ENCODE measurements at regions not wholly inside any gene's neighbourhood (a gene's known extent, or its start where the extent isn't known, plus 50 kb on each side); places are given as distances from the start of the nearest gene placed in this dataset.

GRCh38 chr20:24318569-24319352 is 150.7 kb upstream of the SYNDIG1 start:
- no peaks in the 10 kb centered on the region for H3K36me3 ChIP-seq (ENCODE audit: control insufficient read depth, insufficient read depth, low read length)
- H3K27ac ChIP-seq (ENCODE audit: insufficient read depth, low read length, poor library complexity, severe bottlenecking): no peak overlapping the region
- H3K27me3 ChIP-seq (replicated peaks; ENCODE audit: control insufficient read depth, insufficient read depth, low read length, poor library complexity, severe bottlenecking): no peaks in the 10 kb centered on the region
- no peaks in the 10 kb centered on the region for H3K9me3 ChIP-seq (ENCODE audit: control insufficient read depth, low read length)
- no peak for DNase-seq
- no peaks in the 10 kb centered on the region for H3K4me1 ChIP-seq (ENCODE audit: control insufficient read depth, insufficient read depth, low read length, poor library complexity, severe bottlenecking)
- H3K4me3 ChIP-seq (ENCODE audit: insufficient read depth, low read depth, low read length, poor library complexity, severe bottlenecking): no peak overlapping the region

GRCh38 chr20:24317224-24317623 is 152.2 kb upstream of the SYNDIG1 start:
- no peaks in the 10 kb centered on the region for H3K27me3 ChIP-seq (replicated peaks; ENCODE audit: control insufficient read depth, insufficient read depth, low read length, poor library complexity, severe bottlenecking)
- no peaks in the 10 kb centered on the region for H3K9me3 ChIP-seq (ENCODE audit: control insufficient read depth, low read length)
- H3K4me3 ChIP-seq (ENCODE audit: insufficient read depth, low read depth, low read length, poor library complexity, severe bottlenecking): no peak overlapping the region
- no peaks in the 10 kb centered on the region for H3K36me3 ChIP-seq (ENCODE audit: control insufficient read depth, insufficient read depth, low read length)
- no peaks in the 10 kb centered on the region for H3K4me1 ChIP-seq (ENCODE audit: control insufficient read depth, insufficient read depth, low read length, poor library complexity, severe bottlenecking)
- H3K27ac ChIP-seq (ENCODE audit: insufficient read depth, low read length, poor library complexity, severe bottlenecking): no peak overlapping the region
- no peak for DNase-seq

- Histone ChIP-seq H3K4me3 (ENCODE audit: insufficient read depth, low read depth, low read length, poor library complexity, severe bottlenecking) (no peak overlapping the region), H3K27ac (ENCODE audit: insufficient read depth, low read length, poor library complexity, severe bottlenecking) (no peak overlapping the region), H3K27me3 (replicated peaks; ENCODE audit: control insufficient read depth, insufficient read depth, low read length, poor library complexity, severe bottlenecking) (no peaks in the 10 kb centered on the region), H3K36me3 (ENCODE audit: control insufficient read depth, insufficient read depth, low read length) (no peaks in the 10 kb centered on the region), H3K9me3 (ENCODE audit: control insufficient read depth, low read length) (no peaks in the 10 kb centered on the region), H3K4me1 (ENCODE audit: control insufficient read depth, insufficient read depth, low read length, poor library complexity, severe bottlenecking) (no peaks in the 10 kb centered on the region)
- DNase-seq: no peak
Observed at GRCh38 chr20:24316731-24317130, 152.7 kb upstream of the SYNDIG1 start.

GRCh38 chr20:24314053-24314452 is 155.4 kb upstream of the SYNDIG1 start:
- Histone ChIP-seq H3K4me3 (ENCODE audit: insufficient read depth, low read depth, low read length, poor library complexity, severe bottlenecking) (no peak overlapping the region), H3K9me3 (ENCODE audit: control insufficient read depth, low read length) (no peaks in the 10 kb centered on the region), H3K36me3 (ENCODE audit: control insufficient read depth, insufficient read depth, low read length) (no peaks in the 10 kb centered on the region), H3K27me3 (replicated peaks; ENCODE audit: control insufficient read depth, insufficient read depth, low read length, poor library complexity, severe bottlenecking) (no peaks in the 10 kb centered on the region), H3K4me1 (ENCODE audit: control insufficient read depth, insufficient read depth, low read length, poor library complexity, severe bottlenecking) (no peaks in the 10 kb centered on the region), H3K27ac (ENCODE audit: insufficient read depth, low read length, poor library complexity, severe bottlenecking) (no peak overlapping the region)
- DNase-seq: no peak

- H3K9me3 ChIP-seq (ENCODE audit: control insufficient read depth, low read length): no peaks in the 10 kb centered on the region
- H3K36me3 ChIP-seq (ENCODE audit: control insufficient read depth, insufficient read depth, low read length): no peaks in the 10 kb centered on the region
- no peak for DNase-seq
- no peaks in the 10 kb centered on the region for H3K27me3 ChIP-seq (replicated peaks; ENCODE audit: control insufficient read depth, insufficient read depth, low read length, poor library complexity, severe bottlenecking)
- H3K27ac ChIP-seq (ENCODE audit: insufficient read depth, low read length, poor library complexity, severe bottlenecking): no peak overlapping the region
- H3K4me3 ChIP-seq (ENCODE audit: insufficient read depth, low read depth, low read length, poor library complexity, severe bottlenecking): no peak overlapping the region
- no peaks in the 10 kb centered on the region for H3K4me1 ChIP-seq (ENCODE audit: control insufficient read depth, insufficient read depth, low read length, poor library complexity, severe bottlenecking)
Observed at GRCh38 chr20:24309596-24309995, 159.8 kb upstream of the SYNDIG1 start.

GRCh38 chr20:24305371-24305770 is 164.1 kb upstream of the SYNDIG1 start:
- Histone ChIP-seq H3K9me3 (ENCODE audit: control insufficient read depth, low read length) (no peaks in the 10 kb centered on the region), H3K27me3 (replicated peaks; ENCODE audit: control insufficient read depth, insufficient read depth, low read length, poor library complexity, severe bottlenecking) (no peaks in the 10 kb centered on the region), H3K27ac (ENCODE audit: insufficient read depth, low read length, poor library complexity, severe bottlenecking) (no peak overlapping the region), H3K4me3 (ENCODE audit: insufficient read depth, low read depth, low read length, poor library complexity, severe bottlenecking) (no peak overlapping the region), H3K36me3 (ENCODE audit: control insufficient read depth, insufficient read depth, low read length) (no peaks in the 10 kb centered on the region), H3K4me1 (ENCODE audit: control insufficient read depth, insufficient read depth, low read length, poor library complexity, severe bottlenecking) (no peaks in the 10 kb centered on the region)
- no peak for DNase-seq

- Histone ChIP-seq H3K4me1 (ENCODE audit: control insufficient read depth, insufficient read depth, low read length, poor library complexity, severe bottlenecking) (no peaks in the 10 kb centered on the region), H3K27me3 (replicated peaks; ENCODE audit: control insufficient read depth, insufficient read depth, low read length, poor library complexity, severe bottlenecking) (no peaks in the 10 kb centered on the region), H3K4me3 (ENCODE audit: insufficient read depth, low read depth, low read length, poor library complexity, severe bottlenecking) (no peak overlapping the region), H3K36me3 (ENCODE audit: control insufficient read depth, insufficient read depth, low read length) (no peaks in the 10 kb centered on the region), H3K27ac (ENCODE audit: insufficient read depth, low read length, poor library complexity, severe bottlenecking) (no peak overlapping the region), H3K9me3 (ENCODE audit: control insufficient read depth, low read length) (no peaks in the 10 kb centered on the region)
- no peak for DNase-seq
Observed at GRCh38 chr20:24304291-24304690, 165.1 kb upstream of the SYNDIG1 start.

GRCh38 chr20:24303393-24304170 is 165.8 kb upstream of the SYNDIG1 start:
- Histone ChIP-seq H3K9me3 (ENCODE audit: control insufficient read depth, low read length) (no peaks in the 10 kb centered on the region), H3K4me3 (ENCODE audit: insufficient read depth, low read depth, low read length, poor library complexity, severe bottlenecking) (no peak overlapping the region), H3K27me3 (replicated peaks; ENCODE audit: control insufficient read depth, insufficient read depth, low read length, poor library complexity, severe bottlenecking) (no peaks in the 10 kb centered on the region)

GRCh38 chr20:24297993-24298392 is 171.4 kb upstream of the SYNDIG1 start:
- no peak for DNase-seq
- Histone ChIP-seq H3K9me3 (ENCODE audit: control insufficient read depth, low read length) (no peaks in the 10 kb centered on the region), H3K36me3 (ENCODE audit: control insufficient read depth, insufficient read depth, low read length) (no peaks in the 10 kb centered on the region), H3K4me3 (ENCODE audit: insufficient read depth, low read depth, low read length, poor library complexity, severe bottlenecking) (no peak overlapping the region), H3K27me3 (replicated peaks; ENCODE audit: control insufficient read depth, insufficient read depth, low read length, poor library complexity, severe bottlenecking) (no peaks in the 10 kb centered on the region), H3K4me1 (ENCODE audit: control insufficient read depth, insufficient read depth, low read length, poor library complexity, severe bottlenecking) (no peaks in the 10 kb centered on the region), H3K27ac (ENCODE audit: insufficient read depth, low read length, poor library complexity, severe bottlenecking) (no peak overlapping the region)

More at GRCh38 chr20:24303393-24304170, 165.8 kb upstream of the SYNDIG1 start:
- no peaks in the 10 kb centered on the region for H3K36me3 ChIP-seq (ENCODE audit: control insufficient read depth, insufficient read depth, low read length)
- DNase-seq: no peak
- no peak overlapping the region for H3K27ac ChIP-seq (ENCODE audit: insufficient read depth, low read length, poor library complexity, severe bottlenecking)
- H3K4me1 ChIP-seq (ENCODE audit: control insufficient read depth, insufficient read depth, low read length, poor library complexity, severe bottlenecking): no peaks in the 10 kb centered on the region
